ENCODE measurements at regions not wholly inside any gene's neighbourhood (a gene's known extent, or its start where the extent isn't known, plus 50 kb on each side); places are given as distances from the start of the nearest gene placed in this dataset.
A peak's percentile ranks its signal among the peaks of the same experiment; 100 is the strongest.
"Not testable (repeated sequence)": the region's sequence is repeated elsewhere in the genome, so short reads cannot be mapped to it uniquely, and the experiment has no call there.

GRCh38 chr1:161454865-161455707 is 50.2 kb upstream of the FCGR2A start:
- not testable (repeated sequence) for DNase-seq

- not testable (repeated sequence) for DNase-seq
Measured at GRCh38 chr1:161453950-161454864, 51.0 kb upstream of the FCGR2A start.

GRCh38 chr1:161451698-161452348 is 53.4 kb upstream of the FCGR2A start:
- DNase-seq: not testable (repeated sequence)

GRCh38 chr1:161447760-161448332 is 57.4 kb upstream of the FCGR2A start:
- not testable (repeated sequence) for DNase-seq

GRCh38 chr1:161447040-161447759 is 58.1 kb upstream of the FCGR2A start:
- not testable (repeated sequence) for DNase-seq

GRCh38 chr1:161444725-161445124 is 60.5 kb upstream of the FCGR2A start:
- DNase-seq: not testable (repeated sequence)

GRCh38 chr1:161444255-161444654 is 61.0 kb upstream of the FCGR2A start:
- DNase-seq: peak in 1 of 3 donors; percentile 13

- peak; percentile 38 to 78 (median 69) for DNase-seq
Measured at GRCh38 chr1:161440312-161440894, 64.9 kb upstream of the FCGR2A start.

- DNase-seq: peak in 1 of 3 donors; percentile 36
Measured at GRCh38 chr1:161439280-161440232, 65.7 kb upstream of the FCGR2A start.

GRCh38 chr1:161433191-161433590 is 65.5 kb upstream of the CFAP126 start:
- DNase-seq: not testable (repeated sequence)

- no peak for DNase-seq
Measured at GRCh38 chr1:161432091-161432490, 64.4 kb upstream of the CFAP126 start.

- peak; percentile 10 to 26 (median 21) for DNase-seq
Measured at GRCh38 chr1:161427733-161428516, 60.2 kb upstream of the CFAP126 start.

GRCh38 chr1:161422914-161423313 is 55.2 kb upstream of the CFAP126 start:
- DNase-seq: not testable (repeated sequence)

- no peak for DNase-seq
Measured at GRCh38 chr1:161421456-161421855, 53.8 kb upstream of the CFAP126 start.

GRCh38 chr1:161420763-161421455 is 53.2 kb upstream of the CFAP126 start:
- DNase-seq: no peak

- not testable (repeated sequence) for DNase-seq
Measured at GRCh38 chr1:161417536-161417935, 49.9 kb upstream of the CFAP126 start.

Data from muscle of back (tissue), 3 donors.